ENCODE measurements at regions not wholly inside any gene's neighbourhood (a gene's known extent, or its start where the extent isn't known, plus 50 kb on each side); places are given as distances from the start of the nearest gene placed in this dataset.

GRCh38 chr4:151475035-151475714, 66.2 kb downstream of the FHIP1A start:
- no peaks in the 10 kb centered on the region for H3K9me2 ChIP-seq (replicated peaks; ENCODE audit: control insufficient read depth, low read length)
- TF ChIP-seq CTCF (IDR thresholded peaks at IDR 0.05; ENCODE audit: low read depth, low read length, poor library complexity, severe bottlenecking): no peak
- no peak for TF ChIP-seq EZH2phosphoT487 (IDR thresholded peaks at IDR 0.05; ENCODE audit: borderline replicate concordance, low read length)
- no peaks in the 10 kb centered on the region for H3K4me1 ChIP-seq (ENCODE audit: control insufficient read depth, low read length)
- H4K20me1 ChIP-seq (ENCODE audit: control insufficient read depth, insufficient read depth, low read depth, low read length): no peaks in the 10 kb centered on the region
- H3K4me2 ChIP-seq (ENCODE audit: low read length): no peak overlapping the region
- H3F3A ChIP-seq (ENCODE audit: control insufficient read depth, insufficient read depth): no peaks in the 10 kb centered on the region
- H3K4me3 ChIP-seq (ENCODE audit: low read length): no peak overlapping the region
- H3K79me2 ChIP-seq (ENCODE audit: control insufficient read depth, low read length): no peaks in the 10 kb centered on the region
- no peak overlapping the region for H3K27ac ChIP-seq (ENCODE audit: low read depth, low read length)
- 0 out of 2 replicates have a peak, but pooled peaks cover 3% of the 10 kb centered on the region for H3K27me3 ChIP-seq (ENCODE audit: control insufficient read depth, low read length)
- H3K36me3 ChIP-seq (ENCODE audit: control insufficient read depth, low read length): no peaks in the 10 kb centered on the region
- H3K9me3 ChIP-seq (ENCODE audit: control insufficient read depth, insufficient read depth, low read length): no peaks in the 10 kb centered on the region

- H3K79me2 ChIP-seq (ENCODE audit: control insufficient read depth, low read length): no peaks in the 10 kb centered on the region
- no peak overlapping the region for H3K27ac ChIP-seq (ENCODE audit: low read depth, low read length)
- H3F3A ChIP-seq (ENCODE audit: control insufficient read depth, insufficient read depth): no peaks in the 10 kb centered on the region
- H3K4me1 ChIP-seq (ENCODE audit: control insufficient read depth, low read length): no peaks in the 10 kb centered on the region
- no peaks in the 10 kb centered on the region for H3K36me3 ChIP-seq (ENCODE audit: control insufficient read depth, low read length)
- no peak overlapping the region for H3K4me2 ChIP-seq (ENCODE audit: low read length)
- no peaks in the 10 kb centered on the region for H3K27me3 ChIP-seq (ENCODE audit: control insufficient read depth, low read length)
- TF ChIP-seq EZH2phosphoT487 (IDR thresholded peaks at IDR 0.05; ENCODE audit: borderline replicate concordance, low read length): no peak
- H3K9me3 ChIP-seq (ENCODE audit: control insufficient read depth, insufficient read depth, low read length): no peaks in the 10 kb centered on the region
- no peak overlapping the region for H3K4me3 ChIP-seq (ENCODE audit: low read length)
- H4K20me1 ChIP-seq (ENCODE audit: control insufficient read depth, insufficient read depth, low read depth, low read length): no peaks in the 10 kb centered on the region
- H3K9me2 ChIP-seq (replicated peaks; ENCODE audit: control insufficient read depth, low read length): no peaks in the 10 kb centered on the region
Observed at GRCh38 chr4:151481813-151482212, 72.8 kb downstream of the FHIP1A start.

GRCh38 chr4:151484396-151485102, 75.6 kb downstream of the FHIP1A start:
- Histone ChIP-seq H3K4me1 (ENCODE audit: control insufficient read depth, low read length) (no peaks in the 10 kb centered on the region), H3K9me2 (replicated peaks; ENCODE audit: control insufficient read depth, low read length) (no peaks in the 10 kb centered on the region), H4K20me1 (ENCODE audit: control insufficient read depth, insufficient read depth, low read depth, low read length) (no peaks in the 10 kb centered on the region), H3K27ac (ENCODE audit: low read depth, low read length) (no peak overlapping the region), H3K9me3 (ENCODE audit: control insufficient read depth, insufficient read depth, low read length) (no peaks in the 10 kb centered on the region), H3F3A (ENCODE audit: control insufficient read depth, insufficient read depth) (no peaks in the 10 kb centered on the region), H3K36me3 (ENCODE audit: control insufficient read depth, low read length) (no peaks in the 10 kb centered on the region), H3K4me3 (ENCODE audit: low read length) (no peak overlapping the region), H3K4me2 (ENCODE audit: low read length) (no peak overlapping the region), H3K79me2 (ENCODE audit: control insufficient read depth, low read length) (no peaks in the 10 kb centered on the region), H3K27me3 (ENCODE audit: control insufficient read depth, low read length) (no peaks in the 10 kb centered on the region)
- TF ChIP-seq EZH2phosphoT487 (IDR thresholded peaks at IDR 0.05; ENCODE audit: borderline replicate concordance, low read length) (no peak), CTCF (IDR thresholded peaks at IDR 0.05; ENCODE audit: low read depth, low read length, poor library complexity, severe bottlenecking) (no peak)

- H4K20me1 ChIP-seq (ENCODE audit: control insufficient read depth, insufficient read depth, low read depth, low read length): no peaks in the 10 kb centered on the region
- H3K4me3 ChIP-seq (ENCODE audit: low read length): no peak overlapping the region
- no peaks in the 10 kb centered on the region for H3K9me2 ChIP-seq (replicated peaks; ENCODE audit: control insufficient read depth, low read length)
- no peak overlapping the region for H3K27ac ChIP-seq (ENCODE audit: low read depth, low read length)
- H3K27me3 ChIP-seq (ENCODE audit: control insufficient read depth, low read length): no peaks in the 10 kb centered on the region
- H3K4me1 ChIP-seq (ENCODE audit: control insufficient read depth, low read length): no peaks in the 10 kb centered on the region
- H3K4me2 ChIP-seq (ENCODE audit: low read length): no peak overlapping the region
- no peaks in the 10 kb centered on the region for H3K9me3 ChIP-seq (ENCODE audit: control insufficient read depth, insufficient read depth, low read length)
- no peaks in the 10 kb centered on the region for H3F3A ChIP-seq (ENCODE audit: control insufficient read depth, insufficient read depth)
- no peaks in the 10 kb centered on the region for H3K36me3 ChIP-seq (ENCODE audit: control insufficient read depth, low read length)
- TF ChIP-seq CTCF (IDR thresholded peaks at IDR 0.05; ENCODE audit: low read depth, low read length, poor library complexity, severe bottlenecking): no peak
- TF ChIP-seq EZH2phosphoT487 (IDR thresholded peaks at IDR 0.05; ENCODE audit: borderline replicate concordance, low read length): no peak
- H3K79me2 ChIP-seq (ENCODE audit: control insufficient read depth, low read length): no peaks in the 10 kb centered on the region
Observed at GRCh38 chr4:151485541-151486131, 76.7 kb downstream of the FHIP1A start.
